T-helper 17 cell (primary cell): ENCODE measurements at regions not wholly inside any gene's neighbourhood (a gene's known extent, or its start where the extent isn't known, plus 50 kb on each side); places are given as distances from the start of the nearest gene placed in this dataset.
"Not testable (repeated sequence)": the region's sequence is repeated elsewhere in the genome, so short reads cannot be mapped to it uniquely, and the experiment has no call there.

Experiments
- ATAC-seq: fragments of 150-1000 bp; cut with Tn5 transposase; 2 replicates; pipeline ENCODE4 v1.10.0; 2021; ENCODE audit warnings: mild to moderate bottlenecking, moderate library complexity
- DNase-seq, 3 donors: peaks; one replicate each; pipeline versions ENCODE4 v3.0.0 to v3.0.0-alpha.2; 2020 to 2021
- H3K9me3 ChIP-seq: one replicate; pipeline ENCODE4 v1.7.0; 2013; ENCODE audit warnings: low read length, mild to moderate bottlenecking; ENCODE audit not compliant: control insufficient read depth, poor library complexity, severe bottlenecking
- H3K27ac Mint-ChIP-seq: one replicate; pipeline ENCODE4 v1.8.0; 2022; ENCODE audit warnings: mild to moderate bottlenecking, moderate library complexity, mixed read lengths
- H3K27me3 Mint-ChIP-seq: one replicate; pipeline ENCODE4 v1.8.0; 2022; ENCODE audit warnings: mixed read lengths
- H3K36me3 Mint-ChIP-seq: one replicate; pipeline ENCODE4 v1.8.0; 2022; ENCODE audit warnings: low read depth, mixed read lengths
- H3K4me1 Mint-ChIP-seq: one replicate; pipeline ENCODE4 v1.8.0; 2022; ENCODE audit warnings: mild to moderate bottlenecking, mixed read lengths
- H3K4me3 Mint-ChIP-seq: one replicate; pipeline ENCODE4 v1.8.0; 2022; ENCODE audit warnings: mild to moderate bottlenecking, moderate library complexity, mixed read lengths

- no peaks in the 10 kb centered on the region for H3K9me3 ChIP-seq
- Mint-ChIP-seq H3K27me3 (no peaks in the 10 kb centered on the region), H3K4me3 (no peak overlapping the region), H3K4me1 (no peaks in the 10 kb centered on the region), H3K36me3 (no peaks in the 10 kb centered on the region), H3K27ac (no peak overlapping the region)
- ATAC-seq, result no peak
- DNase-seq, result no peak
Observed at GRCh38 chr4:84219656-84220055, 279.4 kb downstream of the NKX6-1 start.

GRCh38 chr4:84218031-84218430 is 281.1 kb downstream of the NKX6-1 start:
- no peak for ATAC-seq
- H3K27ac Mint-ChIP-seq, result no peak overlapping the region
- no peaks in the 10 kb centered on the region for H3K4me1 Mint-ChIP-seq
- DNase-seq, result no peak
- no peaks in the 10 kb centered on the region for H3K36me3 Mint-ChIP-seq
- no peaks in the 10 kb centered on the region for H3K27me3 Mint-ChIP-seq
- no peak overlapping the region for H3K4me3 Mint-ChIP-seq
- H3K9me3 ChIP-seq, result no peaks in the 10 kb centered on the region

GRCh38 chr4:84215217-84215616 is 283.9 kb downstream of the NKX6-1 start:
- Mint-ChIP-seq H3K36me3 (no peaks in the 10 kb centered on the region), H3K27me3 (no peaks in the 10 kb centered on the region), H3K4me3 (no peak overlapping the region), H3K4me1 (no peaks in the 10 kb centered on the region), H3K27ac (no peak overlapping the region)
- H3K9me3 ChIP-seq, result no peaks in the 10 kb centered on the region
- DNase-seq, result no peak
- no peak for ATAC-seq

GRCh38 chr4:84206226-84206625 is 292.9 kb downstream of the NKX6-1 start:
- H3K4me1 Mint-ChIP-seq, ATAC-seq, DNase-seq, H3K4me3 Mint-ChIP-seq, H3K27ac Mint-ChIP-seq, H3K27me3 Mint-ChIP-seq, H3K9me3 ChIP-seq, H3K36me3 Mint-ChIP-seq: not testable (repeated sequence)

- Mint-ChIP-seq H3K36me3 (no peaks in the 10 kb centered on the region), H3K27ac (no peak overlapping the region), H3K27me3 (no peaks in the 10 kb centered on the region), H3K4me1 (no peaks in the 10 kb centered on the region), H3K4me3 (no peak overlapping the region)
- ATAC-seq (no peak), DNase-seq (no peak)
- no peaks in the 10 kb centered on the region for H3K9me3 ChIP-seq
Observed at GRCh38 chr4:84189144-84189543, 309.9 kb downstream of the NKX6-1 start.

- H3K9me3 ChIP-seq, result no peaks in the 10 kb centered on the region
- Mint-ChIP-seq H3K4me1 (no peaks in the 10 kb centered on the region), H3K27ac (no peak overlapping the region), H3K27me3 (no peaks in the 10 kb centered on the region), H3K4me3 (no peak overlapping the region), H3K36me3 (no peaks in the 10 kb centered on the region)
- no peak for DNase-seq
- ATAC-seq, result no peak
Observed at GRCh38 chr4:84179409-84179808, 319.7 kb downstream of the NKX6-1 start.

- Mint-ChIP-seq H3K27ac (no peak overlapping the region), H3K4me1 (no peaks in the 10 kb centered on the region), H3K27me3 (no peaks in the 10 kb centered on the region), H3K4me3 (no peak overlapping the region), H3K36me3 (no peaks in the 10 kb centered on the region)
- ATAC-seq, result no peak
- no peaks in the 10 kb centered on the region for H3K9me3 ChIP-seq
- DNase-seq, result no peak
Observed at GRCh38 chr4:84177831-84178542, 321.1 kb downstream of the NKX6-1 start.

- no peak overlapping the region for H3K27ac Mint-ChIP-seq
- no peak overlapping the region for H3K4me3 Mint-ChIP-seq
- ATAC-seq, result no peak
- H3K27me3 Mint-ChIP-seq, result peaks cover 8% of the 10 kb centered on the region
- no peak for DNase-seq
- no peaks in the 10 kb centered on the region for H3K36me3 Mint-ChIP-seq
- H3K4me1 Mint-ChIP-seq, result no peaks in the 10 kb centered on the region
- H3K9me3 ChIP-seq, result no peaks in the 10 kb centered on the region
Observed at GRCh38 chr4:84176016-84176415, 323.1 kb downstream of the NKX6-1 start.

GRCh38 chr4:84171871-84172270 is 327.2 kb downstream of the NKX6-1 start:
- Mint-ChIP-seq H3K36me3 (no peaks in the 10 kb centered on the region), H3K27me3 (peaks cover 8% of the 10 kb centered on the region), H3K27ac (no peak overlapping the region), H3K4me3 (no peak overlapping the region), H3K4me1 (no peaks in the 10 kb centered on the region)
- H3K9me3 ChIP-seq, result no peaks in the 10 kb centered on the region
- DNase-seq (no peak), ATAC-seq (no peak)

- peaks cover 11% of the 10 kb centered on the region for H3K27me3 Mint-ChIP-seq
- DNase-seq (no peak), ATAC-seq (no peak)
- no peaks in the 10 kb centered on the region for H3K4me1 Mint-ChIP-seq
- H3K27ac Mint-ChIP-seq, result no peak overlapping the region
- H3K9me3 ChIP-seq, result no peaks in the 10 kb centered on the region
- H3K36me3 Mint-ChIP-seq, result no peaks in the 10 kb centered on the region
- H3K4me3 Mint-ChIP-seq, result no peak overlapping the region
Observed at GRCh38 chr4:84167564-84167963, 331.5 kb downstream of the NKX6-1 start.

GRCh38 chr4:84167093-84167492 is 332.0 kb downstream of the NKX6-1 start:
- H3K27ac Mint-ChIP-seq, result no peak overlapping the region
- no peak for ATAC-seq
- DNase-seq, result no peak
- H3K27me3 Mint-ChIP-seq, result peaks cover 10% of the 10 kb centered on the region
- no peaks in the 10 kb centered on the region for H3K9me3 ChIP-seq
- no peak overlapping the region for H3K4me3 Mint-ChIP-seq
- no peaks in the 10 kb centered on the region for H3K36me3 Mint-ChIP-seq
- no peaks in the 10 kb centered on the region for H3K4me1 Mint-ChIP-seq

GRCh38 chr4:84166486-84166885 is 332.6 kb downstream of the NKX6-1 start:
- ATAC-seq (no peak), DNase-seq (no peak)
- Mint-ChIP-seq H3K27me3 (peaks cover 6% of the 10 kb centered on the region), H3K27ac (no peak overlapping the region), H3K4me3 (no peak overlapping the region), H3K36me3 (no peaks in the 10 kb centered on the region), H3K4me1 (no peaks in the 10 kb centered on the region)
- no peaks in the 10 kb centered on the region for H3K9me3 ChIP-seq

GRCh38 chr4:84164201-84164600 is 334.9 kb downstream of the NKX6-1 start:
- peaks cover 6% of the 10 kb centered on the region for H3K27me3 Mint-ChIP-seq
- no peaks in the 10 kb centered on the region for H3K4me1 Mint-ChIP-seq
- H3K36me3 Mint-ChIP-seq, result peaks cover 4% of the 10 kb centered on the region
- H3K27ac Mint-ChIP-seq, result no peak overlapping the region
- no peaks in the 10 kb centered on the region for H3K9me3 ChIP-seq
- no peak overlapping the region for H3K4me3 Mint-ChIP-seq
- no peak for DNase-seq
- ATAC-seq, result no peak

- no peak overlapping the region for H3K4me3 Mint-ChIP-seq
- H3K9me3 ChIP-seq, result no peaks in the 10 kb centered on the region
- H3K27ac Mint-ChIP-seq, result no peak overlapping the region
- peaks cover 4% of the 10 kb centered on the region for H3K36me3 Mint-ChIP-seq
- H3K4me1 Mint-ChIP-seq, result no peaks in the 10 kb centered on the region
- peaks cover 10% of the 10 kb centered on the region for H3K27me3 Mint-ChIP-seq
- no peak for DNase-seq
- ATAC-seq, result no peak
Observed at GRCh38 chr4:84159762-84160161, 339.3 kb downstream of the NKX6-1 start.
